GM10266 (cell line): ENCODE measurements at regions not wholly inside any gene's neighbourhood (a gene's known extent, or its start where the extent isn't known, plus 50 kb on each side); places are given as distances from the start of the nearest gene placed in this dataset.

Experiments
- DNase-seq: peaks from one replicate; pipeline ENCODE4 v3.0.0; 2012; ENCODE audit errors: extremely low spot score
- CTCF ChIP-seq: IDR thresholded peaks from 2 replicates; pipeline ENCODE4 v1.5.1; 2012; ENCODE audit warnings: mild to moderate bottlenecking, low read depth; ENCODE audit not compliant: control insufficient read depth, insufficient read depth; ENCODE audit errors: missing control alignments

- DNase-seq, result no peak
- no peak for TF ChIP-seq CTCF
These were observed 80.6 kb upstream of the HS6ST1 start for GRCh38 chr2:128399256-128399655.

GRCh38 chr2:128399690-128400291 lies 81.1 kb upstream of the HS6ST1 start:
- no peak for DNase-seq

GRCh38 chr2:128401680-128402079 lies 83.0 kb upstream of the HS6ST1 start:
- TF ChIP-seq CTCF, result no peak
- no peak for DNase-seq

More at GRCh38 chr2:128399690-128400291, 81.1 kb upstream of the HS6ST1 start:
- no peak for TF ChIP-seq CTCF

GRCh38 chr2:128402911-128403670 lies 84.4 kb upstream of the HS6ST1 start:
- no peak for TF ChIP-seq CTCF
- no peak for DNase-seq

- TF ChIP-seq CTCF, result no peak
- no peak for DNase-seq
These were observed 85.4 kb upstream of the HS6ST1 start for GRCh38 chr2:128403814-128404708.

- no peak for TF ChIP-seq CTCF
- no peak for DNase-seq
These were observed 86.2 kb upstream of the HS6ST1 start for GRCh38 chr2:128404709-128405466.
